ENCODE measurements at regions not wholly inside any gene's neighbourhood (a gene's known extent, or its start where the extent isn't known, plus 50 kb on each side); places are given as distances from the start of the nearest gene placed in this dataset.
A peak's percentile ranks its signal among the peaks of the same experiment; 100 is the strongest.

- H3K4me1 ChIP-seq = peaks cover 6 to 11% (median 7%) of the 10 kb centered on the region in 4 donors
- H3K36me3 ChIP-seq = no peaks in the 10 kb centered on the region
- no peak overlapping the region for H3K27ac ChIP-seq
- no peaks in the 10 kb centered on the region for H3K27me3 ChIP-seq
- H3K9me3 ChIP-seq = peaks cover 0 to 6% (median 2%) of the 10 kb centered on the region in 4 donors
- no peak for DNase-seq
- intact Hi-C loops (cut with DNase I; ENCODE audit: low total_unique reads) = no loop called here
- WGBS, 5 donors = 74 to 86% (median 78%) methylated on average over 7 of the region's 7 CpGs
- no peak overlapping the region for H3K4me3 ChIP-seq
- TF ChIP-seq CTCF (IDR thresholded peaks at IDR 0.05) = no peak
- no peak for TF ChIP-seq EP300 (IDR thresholded peaks at IDR 0.05)
- no peak for TF ChIP-seq POLR2AphosphoS5 (IDR thresholded peaks at IDR 0.05)
- TF ChIP-seq POLR2A (IDR thresholded peaks at IDR 0.05) = no peak
These were observed 81.0 kb upstream of the MYOCD start for GRCh38 chr17:12584727-12585126.

GRCh38 chr17:12588531-12588930 lies 77.2 kb upstream of the MYOCD start:
- H3K4me3 ChIP-seq = no peak overlapping the region
- DNase-seq = no peak
- WGBS, 5 donors = 90 to 98% (median 95%) methylated on average over 5 of the region's 5 CpGs
- no peaks in the 10 kb centered on the region for H3K27me3 ChIP-seq
- no peaks in the 10 kb centered on the region for H3K9me3 ChIP-seq
- no peaks in the 10 kb centered on the region for H3K4me1 ChIP-seq
- no peaks in the 10 kb centered on the region for H3K36me3 ChIP-seq
- H3K27ac ChIP-seq = no peak overlapping the region
- TF ChIP-seq CTCF (IDR thresholded peaks at IDR 0.05) (no peak), EP300 (IDR thresholded peaks at IDR 0.05) (no peak), POLR2A (IDR thresholded peaks at IDR 0.05) (no peak), POLR2AphosphoS5 (IDR thresholded peaks at IDR 0.05) (no peak)
- intact Hi-C loops (cut with DNase I; ENCODE audit: low total_unique reads) = no loop called here

GRCh38 chr17:12590417-12590816 lies 75.3 kb upstream of the MYOCD start:
- no peaks in the 10 kb centered on the region for H3K9me3 ChIP-seq
- no peak for DNase-seq
- 86 to 93% (median 90%) methylated on average over 10 of the region's 10 CpGs for WGBS, 5 donors
- TF ChIP-seq POLR2A (IDR thresholded peaks at IDR 0.05) = no peak
- no peak for TF ChIP-seq POLR2AphosphoS5 (IDR thresholded peaks at IDR 0.05)
- no peak for TF ChIP-seq CTCF (IDR thresholded peaks at IDR 0.05)
- no peak for TF ChIP-seq EP300 (IDR thresholded peaks at IDR 0.05)
- H3K27me3 ChIP-seq = no peaks in the 10 kb centered on the region
- H3K36me3 ChIP-seq = no peaks in the 10 kb centered on the region
- no peak overlapping the region for H3K27ac ChIP-seq
- intact Hi-C loops (cut with DNase I; ENCODE audit: low total_unique reads) = no loop called here
- H3K4me1 ChIP-seq = no peaks in the 10 kb centered on the region
- H3K4me3 ChIP-seq = no peak overlapping the region

GRCh38 chr17:12591021-12591735 lies 74.5 kb upstream of the MYOCD start:
- intact Hi-C loops (cut with DNase I; ENCODE audit: low total_unique reads) = no loop called here
- no peak for DNase-seq
- 57 to 69% (median 66%) methylated on average over 7 of the region's 7 CpGs for WGBS, 5 donors
- Histone ChIP-seq H3K4me1 (no peaks in the 10 kb centered on the region), H3K9me3 (no peaks in the 10 kb centered on the region), H3K4me3 (no peak overlapping the region), H3K36me3 (no peaks in the 10 kb centered on the region), H3K27me3 (no peaks in the 10 kb centered on the region), H3K27ac (no peak overlapping the region)
- TF ChIP-seq POLR2AphosphoS5 (IDR thresholded peaks at IDR 0.05) (no peak), EP300 (IDR thresholded peaks at IDR 0.05) (no peak)

- H3K4me1 ChIP-seq = no peaks in the 10 kb centered on the region
- WGBS, 5 donors = 56 to 78% (median 60%) methylated on average over 3 of the region's 3 CpGs
- no peaks in the 10 kb centered on the region for H3K36me3 ChIP-seq
- TF ChIP-seq EP300 (IDR thresholded peaks at IDR 0.05) (no peak), CTCF (IDR thresholded peaks at IDR 0.05) (no peak), POLR2A (IDR thresholded peaks at IDR 0.05) (no peak), POLR2AphosphoS5 (IDR thresholded peaks at IDR 0.05) (no peak)
- no peaks in the 10 kb centered on the region for H3K9me3 ChIP-seq
- H3K27ac ChIP-seq = no peak overlapping the region
- no peaks in the 10 kb centered on the region for H3K27me3 ChIP-seq
- intact Hi-C loops (cut with DNase I; ENCODE audit: low total_unique reads) = no loop called here
- DNase-seq = peak in 1 of 2 donors; percentile 33
- H3K4me3 ChIP-seq = no peak overlapping the region
These were observed 72.7 kb upstream of the MYOCD start for GRCh38 chr17:12592941-12593340.
